Fibroblast of lung (primary cell): ENCODE measurements at regions not wholly inside any gene's neighbourhood (a gene's known extent, or its start where the extent isn't known, plus 50 kb on each side); places are given as distances from the start of the nearest gene placed in this dataset.

ENCODE experiments used
- DNase-seq, 2 donors: peaks; one replicate each; pipeline versions ENCODE4 v3.0.0 to v3.0.0-alpha.2; 2010; ENCODE audit warnings: low read depth in 2 of 2
- H2AFZ ChIP-seq: 2 replicates; pipeline ENCODE4 v1.5.1; 2012; ENCODE audit warnings: low read length, control low read depth, inconsistent platforms
- H3K27ac ChIP-seq: 2 replicates; pipeline ENCODE4 v1.5.1; 2011; ENCODE audit warnings: low read length, control low read depth; ENCODE audit not compliant: insufficient read depth
- H3K27me3 ChIP-seq: 2 replicates; pipeline ENCODE4 v1.5.1; 2011; ENCODE audit warnings: mild to moderate bottlenecking, low read length; ENCODE audit not compliant: control insufficient read depth, insufficient read depth
- H3K36me3 ChIP-seq: 2 replicates; pipeline ENCODE4 v1.5.1; 2011; ENCODE audit warnings: low read length; ENCODE audit not compliant: control insufficient read depth, insufficient read depth
- H3K4me1 ChIP-seq: 2 replicates; pipeline ENCODE4 v1.5.1; 2011; ENCODE audit warnings: low read length; ENCODE audit not compliant: control insufficient read depth, insufficient read depth; ENCODE audit errors: extremely low read depth
- H3K4me2 ChIP-seq: 2 replicates; pipeline ENCODE4 v1.5.1; 2011; ENCODE audit warnings: low read length, control low read depth; ENCODE audit not compliant: insufficient read depth; ENCODE audit errors: extremely low read depth
- H3K4me3 ChIP-seq, 4 experiments: fragments of 200-600 bp in 1 of 4; sonication (generic) in 1 of 4; replicated peaks in 1 of 4; 2 replicates each; pipeline ENCODE4 v1.5.1; 2011 to 2016; ENCODE audit warnings: low read length in 4 of 4, low read depth in 3 of 4, mild to moderate bottlenecking in 3 of 4, control low read depth in 2 of 4, inconsistent platforms in 1 of 4, mixed read lengths in 1 of 4; ENCODE audit not compliant: insufficient read depth in 1 of 4; ENCODE audit errors: control extremely low read depth in 1 of 4
- H3K79me2 ChIP-seq: 2 replicates; pipeline ENCODE4 v1.5.1; 2012; ENCODE audit warnings: mild to moderate bottlenecking, low read length, inconsistent platforms; ENCODE audit not compliant: control insufficient read depth, insufficient read depth
- H3K9ac ChIP-seq: 2 replicates; pipeline ENCODE4 v1.5.1; 2011; ENCODE audit warnings: mild to moderate bottlenecking, low read length, control low read depth; ENCODE audit not compliant: insufficient read depth
- H3K9me3 ChIP-seq: 2 replicates; pipeline ENCODE4 v1.5.1; 2012; ENCODE audit warnings: low read depth, low read length; ENCODE audit not compliant: control insufficient read depth, insufficient read depth
- H4K20me1 ChIP-seq: 2 replicates; pipeline ENCODE4 v1.5.1; 2011; ENCODE audit warnings: low read length; ENCODE audit not compliant: control insufficient read depth, insufficient read depth; ENCODE audit errors: extremely low read depth
- EZH2 ChIP-seq: IDR thresholded peaks from 2 replicates; pipeline ENCODE4 v1.5.1; 2012; ENCODE audit warnings: low read length, control low read depth, mild to moderate bottlenecking; ENCODE audit errors: missing control alignments
- TF ChIP-seq, protein P1 (sequence below), 2 donors: IDR thresholded peaks in 1 of 2; conservative IDR thresholded peaks in 1 of 2; 1 replicate in 1 of 2; 2 replicates in 1 of 2; pipeline ENCODE4 v1.5.1; 2011 to 2012; ENCODE audit warnings: low read length in 2 of 2, control low read depth in 1 of 2, inconsistent platforms in 1 of 2, low read depth in 1 of 2, mild to moderate bottlenecking in 1 of 2

DNA sequence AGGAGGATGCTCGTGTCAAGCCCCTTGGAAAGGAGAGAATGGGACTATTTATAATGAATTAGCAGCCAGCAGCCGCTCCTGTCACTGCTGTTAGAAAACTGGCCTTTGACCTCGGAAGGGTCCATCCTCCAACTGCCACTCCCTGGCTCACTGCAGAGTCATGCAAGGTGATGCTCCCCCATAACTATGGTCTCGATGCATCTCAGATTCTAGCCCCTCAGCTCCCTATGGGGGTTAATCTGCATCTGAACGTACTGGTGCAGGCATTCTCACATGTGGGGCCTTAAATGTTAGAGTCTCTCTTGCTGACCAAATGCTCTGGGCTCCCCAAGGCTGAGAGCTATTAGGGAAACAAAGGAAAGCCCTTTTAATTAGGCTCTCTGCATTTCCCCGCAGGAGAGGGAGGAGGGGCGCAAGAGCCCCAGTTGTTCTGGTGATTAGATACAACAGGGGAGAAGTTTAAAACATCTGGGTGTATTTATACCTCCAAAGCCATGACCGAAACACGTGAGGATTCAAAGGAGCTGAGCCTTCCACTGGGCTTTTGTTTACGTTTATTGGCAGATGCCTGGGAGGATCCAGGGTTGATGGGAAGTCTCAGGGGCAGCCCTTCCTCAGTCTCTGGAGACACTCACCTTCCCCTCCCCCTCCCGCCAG lies 182.5 kb downstream of the OPA1 start:
- no peak overlapping the region for H3K9ac ChIP-seq
- no peaks in the 10 kb centered on the region for H3K79me2 ChIP-seq
- H3K9me3 ChIP-seq: no peaks in the 10 kb centered on the region
- H4K20me1 ChIP-seq: no peaks in the 10 kb centered on the region
- no peak overlapping the region for H3K4me3 ChIP-seq
- no peak overlapping the region for H2AFZ ChIP-seq
- no peak for DNase-seq
- H3K4me1 ChIP-seq: no peaks in the 10 kb centered on the region
- H3K27ac ChIP-seq: no peak overlapping the region
- no peak overlapping the region for H3K4me2 ChIP-seq
- peaks cover 41% of the 10 kb centered on the region for H3K27me3 ChIP-seq
- no peaks in the 10 kb centered on the region for H3K36me3 ChIP-seq
- no peak for TF ChIP-seq EZH2
- TF ChIP-seq, protein P1, sequence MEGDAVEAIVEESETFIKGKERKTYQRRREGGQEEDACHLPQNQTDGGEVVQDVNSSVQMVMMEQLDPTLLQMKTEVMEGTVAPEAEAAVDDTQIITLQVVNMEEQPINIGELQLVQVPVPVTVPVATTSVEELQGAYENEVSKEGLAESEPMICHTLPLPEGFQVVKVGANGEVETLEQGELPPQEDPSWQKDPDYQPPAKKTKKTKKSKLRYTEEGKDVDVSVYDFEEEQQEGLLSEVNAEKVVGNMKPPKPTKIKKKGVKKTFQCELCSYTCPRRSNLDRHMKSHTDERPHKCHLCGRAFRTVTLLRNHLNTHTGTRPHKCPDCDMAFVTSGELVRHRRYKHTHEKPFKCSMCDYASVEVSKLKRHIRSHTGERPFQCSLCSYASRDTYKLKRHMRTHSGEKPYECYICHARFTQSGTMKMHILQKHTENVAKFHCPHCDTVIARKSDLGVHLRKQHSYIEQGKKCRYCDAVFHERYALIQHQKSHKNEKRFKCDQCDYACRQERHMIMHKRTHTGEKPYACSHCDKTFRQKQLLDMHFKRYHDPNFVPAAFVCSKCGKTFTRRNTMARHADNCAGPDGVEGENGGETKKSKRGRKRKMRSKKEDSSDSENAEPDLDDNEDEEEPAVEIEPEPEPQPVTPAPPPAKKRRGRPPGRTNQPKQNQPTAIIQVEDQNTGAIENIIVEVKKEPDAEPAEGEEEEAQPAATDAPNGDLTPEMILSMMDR (conservative IDR thresholded peaks at IDR 0.05 in 1 of 2, IDR thresholded peaks at IDR 0.05 in 1 of 2; ENCODE audit: low read depth in 1 of 2, low read length in 2 of 2): no peak

DNA sequence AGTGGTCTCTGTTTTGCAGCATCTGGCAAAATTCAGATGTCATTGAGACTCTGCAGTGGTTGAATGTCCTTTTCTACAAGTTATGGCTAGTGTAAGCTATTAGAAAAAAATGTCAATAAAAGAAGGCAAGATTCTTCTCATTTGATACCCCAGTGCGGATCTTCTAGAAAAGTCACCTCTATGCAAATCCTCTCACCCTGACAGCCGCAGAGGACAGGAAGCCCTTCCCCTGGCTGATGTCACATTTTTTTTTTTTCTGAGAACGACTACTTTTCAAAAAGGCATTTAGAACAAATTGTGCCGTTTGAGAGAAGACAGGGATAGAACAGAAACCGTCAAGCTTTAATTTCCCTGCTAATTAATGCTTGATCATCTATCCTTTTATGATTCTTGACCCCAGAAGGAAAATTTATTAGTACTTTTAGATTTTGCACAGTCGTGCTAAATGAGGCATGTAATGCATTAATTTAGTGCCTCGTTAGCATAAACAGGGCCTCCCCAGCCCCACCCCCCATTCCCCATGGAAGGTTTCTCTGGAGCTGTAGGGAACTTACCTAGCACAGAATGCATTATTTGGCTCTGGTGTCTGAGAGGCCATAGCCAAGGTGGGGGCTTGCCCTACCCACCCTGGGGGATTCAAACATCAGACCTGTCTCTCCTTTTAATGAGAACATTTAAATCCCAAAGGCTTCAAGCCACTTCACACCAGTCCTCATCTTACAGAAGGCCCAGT lies 183.8 kb downstream of the OPA1 start:
- TF ChIP-seq, protein P1 (conservative IDR thresholded peaks at IDR 0.05 in 1 of 2, IDR thresholded peaks at IDR 0.05 in 1 of 2; ENCODE audit: low read depth in 1 of 2, low read length in 2 of 2): no peak
- TF ChIP-seq EZH2: no peak
- Histone ChIP-seq H3K4me2 (no peak overlapping the region), H2AFZ (no peak overlapping the region), H3K36me3 (no peaks in the 10 kb centered on the region), H3K4me3 (no peak overlapping the region), H3K27me3 (peaks cover 39% of the 10 kb centered on the region), H3K9ac (no peak overlapping the region), H3K27ac (no peak overlapping the region), H3K79me2 (no peaks in the 10 kb centered on the region), H3K9me3 (no peaks in the 10 kb centered on the region), H3K4me1 (no peaks in the 10 kb centered on the region), H4K20me1 (no peaks in the 10 kb centered on the region)
- no peak for DNase-seq

DNA sequence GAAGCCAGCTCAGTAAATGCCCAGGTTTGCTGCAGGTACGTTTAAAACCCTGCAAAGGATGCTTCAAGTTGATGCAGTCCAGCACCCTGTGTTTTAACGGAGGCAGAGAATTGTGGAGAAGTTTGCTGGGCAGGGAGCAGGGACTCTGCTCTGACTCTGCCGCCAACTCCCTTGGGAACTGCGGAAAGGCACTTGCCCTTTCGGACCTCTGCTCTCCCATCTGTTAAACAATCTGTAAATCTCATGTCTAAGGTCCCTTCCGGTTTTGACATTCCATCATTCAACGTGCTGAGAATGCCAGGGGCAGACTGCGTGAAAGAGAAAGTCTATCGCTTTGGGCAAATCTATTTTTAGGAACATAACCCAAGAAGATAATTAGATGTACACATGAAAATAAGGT lies 184.5 kb downstream of the OPA1 start:
- Histone ChIP-seq H3K79me2 (no peaks in the 10 kb centered on the region), H3K27me3 (peaks cover 43% of the 10 kb centered on the region), H3K27ac (no peak overlapping the region), H3K4me1 (no peaks in the 10 kb centered on the region), H3K4me3 (no peak overlapping the region), H3K9me3 (no peaks in the 10 kb centered on the region), H4K20me1 (no peaks in the 10 kb centered on the region), H3K9ac (no peak overlapping the region), H3K4me2 (no peak overlapping the region), H2AFZ (no peak overlapping the region), H3K36me3 (no peaks in the 10 kb centered on the region)
- no peak for DNase-seq
- TF ChIP-seq, protein P1 (conservative IDR thresholded peaks at IDR 0.05 in 1 of 2, IDR thresholded peaks at IDR 0.05 in 1 of 2; ENCODE audit: low read depth in 1 of 2, low read length in 2 of 2): no peak
- TF ChIP-seq EZH2: no peak
